Cardiac septum (tissue), 1 donor: ENCODE measurements at regions not wholly inside any gene's neighbourhood (a gene's known extent, or its start where the extent isn't known, plus 50 kb on each side); places are given as distances from the start of the nearest gene placed in this dataset.
"Not testable (repeated sequence)": the region's sequence is repeated elsewhere in the genome, so short reads cannot be mapped to it uniquely, and the experiment has no call there.

Experiments
- DNase-seq: peaks from one replicate; pipeline ENCODE4 v3.0.0-alpha.2; 2020; ENCODE audit warnings: low spot score
- intact Hi-C: fragments of 100-400 bp; cut with DNase I; formaldehyde crosslinking; loops from one replicate; pipeline ENCODE4 v1.14.0; 2022
- donor health status: DM: no; HTN: no; CAD: no.

GRCh38 chr4:136001791-136002190, 1530.5 kb downstream of the PCDH18 start:
- no peak for DNase-seq
- intact Hi-C loops, result no loop called here

- no peak for DNase-seq
- intact Hi-C loops, result no loop called here
These were observed 1532.0 kb downstream of the PCDH18 start for GRCh38 chr4:136000246-136000645.

- intact Hi-C loops, result no loop called here
- no peak for DNase-seq
These were observed 1537.9 kb downstream of the PCDH18 start for GRCh38 chr4:135994360-135994759.

GRCh38 chr4:135976860-135977259, 1555.4 kb downstream of the PCDH18 start:
- intact Hi-C loops, result no loop called here
- DNase-seq, result no peak

GRCh38 chr4:135966936-135967335, 1565.4 kb downstream of the PCDH18 start:
- DNase-seq, result no peak
- intact Hi-C loops, result no loop called here

- DNase-seq, result no peak
- intact Hi-C loops, result no loop called here
These were observed 1569.3 kb downstream of the PCDH18 start for GRCh38 chr4:135963009-135963408.

GRCh38 chr4:135949931-135950330, 1582.4 kb downstream of the PCDH18 start:
- intact Hi-C loops, result no loop called here
- no peak for DNase-seq

- DNase-seq, result no peak
- intact Hi-C loops, result no loop called here
These were observed 1583.5 kb downstream of the PCDH18 start for GRCh38 chr4:135948797-135949196.

GRCh38 chr4:135941671-135942070, 1590.6 kb downstream of the PCDH18 start:
- intact Hi-C loops, result no loop called here
- no peak for DNase-seq

GRCh38 chr4:135934026-135934425, 1598.3 kb downstream of the PCDH18 start:
- DNase-seq, result no peak
- intact Hi-C loops, result no loop called here

GRCh38 chr4:135927651-135928050, 1604.6 kb downstream of the PCDH18 start:
- no peak for DNase-seq
- intact Hi-C loops, result no loop called here

- DNase-seq, result no peak
- intact Hi-C loops, result no loop called here
These were observed 1611.2 kb downstream of the PCDH18 start for GRCh38 chr4:135921081-135921480.

GRCh38 chr4:135917011-135917410, 1615.3 kb downstream of the PCDH18 start:
- intact Hi-C loops, result no loop called here
- no peak for DNase-seq

GRCh38 chr4:135900956-135901355, 1631.3 kb downstream of the PCDH18 start:
- intact Hi-C loops, result no loop called here
- no peak for DNase-seq

GRCh38 chr4:135864304-135864703, 1662.7 kb upstream of the PABPC4L start:
- DNase-seq, intact Hi-C loops: not testable (repeated sequence)

GRCh38 chr4:135840781-135841180, 1639.2 kb upstream of the PABPC4L start:
- intact Hi-C loops, result no loop called here
- DNase-seq, result no peak

- DNase-seq, result no peak
- intact Hi-C loops, result no loop called here
These were observed 1638.1 kb upstream of the PABPC4L start for GRCh38 chr4:135839712-135840111.

- intact Hi-C loops, result no loop called here
- no peak for DNase-seq
These were observed 1637.3 kb upstream of the PABPC4L start for GRCh38 chr4:135838889-135839288.

GRCh38 chr4:135834471-135834870, 1632.9 kb upstream of the PABPC4L start:
- DNase-seq, result no peak
- intact Hi-C loops, result no loop called here

- intact Hi-C loops, result no loop called here
These were observed 1631.9 kb upstream of the PABPC4L start for GRCh38 chr4:135833529-135833928.

GRCh38 chr4:135824759-135825296, 1623.2 kb upstream of the PABPC4L start:
- no peak for DNase-seq
- intact Hi-C loops, result no loop called here

More at GRCh38 chr4:135833529-135833928, 1631.9 kb upstream of the PABPC4L start:
- DNase-seq, result no peak

GRCh38 chr4:135804785-135805184, 1603.2 kb upstream of the PABPC4L start:
- no peak for DNase-seq
- intact Hi-C loops, result no loop called here
